Panc1 (cell line): ENCODE measurements at regions not wholly inside any gene's neighbourhood (a gene's known extent, or its start where the extent isn't known, plus 50 kb on each side); places are given as distances from the start of the nearest gene placed in this dataset.

Source experiments
- ATAC-seq: fragments of 200-7000 bp; cut with Tn5 transposase; 2 replicates; pipeline ENCODE4 v1.9.1; 2020; ENCODE audit warnings: mild to moderate bottlenecking, moderate library complexity
- BruUV-seq: library from RNA; stranded (reverse); fragments of 400-500 nt; replicated peaks from 2 replicates; lab custom pipeline; 2021; lab: Mats Ljungman, UMichigan
- CTCF ChIA-PET: fragments of 300-600 bp; sonication (Branson Sonifier 250); formaldehyde crosslinking; loops from one replicate; lab custom pipeline; 2022; ENCODE audit warnings: antibody characterized with exemption; lab: Charles Lee
- POLR2A ChIA-PET: fragments of 300-600 bp; sonication (Branson Sonifier 250); formaldehyde crosslinking; loops from one replicate; lab custom pipeline; 2022; ENCODE audit warnings: antibody characterized with exemption; lab: Charles Lee
- DNase-seq: peaks from one replicate; pipeline ENCODE4 v3.0.0-alpha.2; 2010; ENCODE audit warnings: low read depth, low spot score
- H3K27ac ChIP-seq: 2 replicates; pipeline ENCODE4 v1.5.1; 2011; ENCODE audit warnings: mild to moderate bottlenecking, low read length, inconsistent platforms
- H3K27me3 ChIP-seq: fragments of 200-500 bp; sonication (Bioruptor generic); 2 replicates; pipeline ENCODE4 v1.6.0; 2014; ENCODE audit warnings: low read length, inconsistent platforms; ENCODE audit not compliant: control insufficient read depth, insufficient read depth
- H3K36me3 ChIP-seq: fragments of 200-500 bp; sonication (Bioruptor generic); 2 replicates; pipeline ENCODE4 v1.5.1; 2014; ENCODE audit warnings: inconsistent platforms, mild to moderate bottlenecking, low read length, moderate library complexity; ENCODE audit not compliant: control insufficient read depth, insufficient read depth
- H3K4me1 ChIP-seq: 2 replicates; pipeline ENCODE4 v1.5.1; 2011; ENCODE audit warnings: inconsistent platforms, mild to moderate bottlenecking, low read length, moderate library complexity; ENCODE audit not compliant: control insufficient read depth, insufficient read depth
- H3K4me3 ChIP-seq, 2 experiments: 2 replicates each; pipeline ENCODE4 v1.5.1; 2011 to 2012; ENCODE audit warnings: low read depth in 2 of 2, low read length in 2 of 2, mild to moderate bottlenecking in 2 of 2, inconsistent platforms in 1 of 2, moderate library complexity in 1 of 2
- H3K9me3 ChIP-seq: fragments of 200-500 bp; sonication (Bioruptor generic); 2 replicates; pipeline ENCODE4 v1.5.1; 2014; ENCODE audit warnings: low read depth, mild to moderate bottlenecking, inconsistent platforms, low read length, moderate library complexity; ENCODE audit not compliant: control insufficient read depth, insufficient read depth
- POLR2AphosphoS5 ChIP-seq: IDR thresholded peaks from 2 replicates; pipeline ENCODE4 v1.6.1; 2012; ENCODE audit warnings: mild to moderate bottlenecking, low read depth, low read length, moderate library complexity
- SIN3A ChIP-seq: IDR thresholded peaks from 2 replicates; pipeline ENCODE4 v1.6.1; 2012; ENCODE audit warnings: low read depth, mild to moderate bottlenecking, low read length, moderate library complexity, borderline replicate concordance; ENCODE audit not compliant: insufficient read depth
- TCF7L2 ChIP-seq: IDR thresholded peaks from 2 replicates; pipeline ENCODE4 v1.6.1; 2011; ENCODE audit warnings: mild to moderate bottlenecking, low read depth, low read length, inconsistent platforms
- in situ Hi-C: cut with HindIII; loops from 2 replicates; pipeline ENCODE4 v1.10.0; 2016; ENCODE audit warnings: low sequenced_read_pairs, low pct_unique_long_range_greater_than_20kb
- intact Hi-C: fragments of 100-400 bp; cut with micrococcal nuclease; formaldehyde crosslinking; loops from one replicate; pipeline ENCODE4 v1.10.0; 2022; ENCODE audit not compliant: unreplicated experiment
- TF ChIP-seq, protein P1 (sequence below): fragments of 450-650 bp; IDR thresholded peaks from 2 replicates; pipeline ENCODE4 v1.5.1; 2017; ENCODE audit warnings: mild to moderate bottlenecking
- TF ChIP-seq, protein P2 (sequence below), 2 experiments: IDR thresholded peaks; 2 replicates each; pipeline ENCODE4 v1.6.1; 2011 to 2012; ENCODE audit warnings: low read depth in 2 of 2, control low read depth in 1 of 2, low read length in 1 of 2, mild to moderate bottlenecking in 1 of 2, moderate library complexity in 1 of 2; ENCODE audit not compliant: insufficient read depth in 1 of 2

DNA sequence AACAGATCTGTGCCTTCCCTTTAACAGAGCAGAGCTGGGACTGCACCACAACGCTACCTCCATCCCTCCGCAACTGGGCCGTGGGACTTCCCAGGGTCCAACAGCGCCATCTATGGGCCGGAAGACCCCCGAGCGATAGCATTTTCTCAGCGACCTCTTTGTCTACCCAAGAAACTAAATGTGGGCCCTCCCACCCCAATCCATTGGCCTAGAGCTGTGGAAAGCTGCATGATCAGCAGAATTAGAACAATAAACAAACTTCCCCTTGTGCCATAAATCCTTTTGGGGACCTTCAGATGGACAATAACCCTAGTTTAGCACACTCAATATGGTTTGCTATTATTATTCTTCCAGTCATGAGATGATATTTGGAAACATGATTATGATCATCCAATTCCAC is 74.8 kb upstream of the NTRK3 start:
- BruUV-seq, result no TSS peak
- TF ChIP-seq SIN3A (no peak), TCF7L2 (no peak)
- TF ChIP-seq, protein P1, sequence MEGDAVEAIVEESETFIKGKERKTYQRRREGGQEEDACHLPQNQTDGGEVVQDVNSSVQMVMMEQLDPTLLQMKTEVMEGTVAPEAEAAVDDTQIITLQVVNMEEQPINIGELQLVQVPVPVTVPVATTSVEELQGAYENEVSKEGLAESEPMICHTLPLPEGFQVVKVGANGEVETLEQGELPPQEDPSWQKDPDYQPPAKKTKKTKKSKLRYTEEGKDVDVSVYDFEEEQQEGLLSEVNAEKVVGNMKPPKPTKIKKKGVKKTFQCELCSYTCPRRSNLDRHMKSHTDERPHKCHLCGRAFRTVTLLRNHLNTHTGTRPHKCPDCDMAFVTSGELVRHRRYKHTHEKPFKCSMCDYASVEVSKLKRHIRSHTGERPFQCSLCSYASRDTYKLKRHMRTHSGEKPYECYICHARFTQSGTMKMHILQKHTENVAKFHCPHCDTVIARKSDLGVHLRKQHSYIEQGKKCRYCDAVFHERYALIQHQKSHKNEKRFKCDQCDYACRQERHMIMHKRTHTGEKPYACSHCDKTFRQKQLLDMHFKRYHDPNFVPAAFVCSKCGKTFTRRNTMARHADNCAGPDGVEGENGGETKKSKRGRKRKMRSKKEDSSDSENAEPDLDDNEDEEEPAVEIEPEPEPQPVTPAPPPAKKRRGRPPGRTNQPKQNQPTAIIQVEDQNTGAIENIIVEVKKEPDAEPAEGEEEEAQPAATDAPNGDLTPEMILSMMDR, result peak; percentile 88
- ATAC-seq (peak; percentile 83; the same call in 1 of the 2 replicates), DNase-seq (peak; percentile 5)
- Histone ChIP-seq H3K27me3 (peaks cover 10% of the 10 kb centered on the region), H3K4me3 (no peak overlapping the region), H3K27ac (no peak overlapping the region), H3K36me3 (no peaks in the 10 kb centered on the region), H3K4me1 (no peaks in the 10 kb centered on the region), H3K9me3 (no peaks in the 10 kb centered on the region)
- in situ Hi-C loops (no loop called here), intact Hi-C loops (loop anchor here (10.0 kb wide), 1 partner anchor 124 kb away; no protein-coding TSS in a partner anchor)
- POLR2A ChIA-PET, result no interaction called here
- CTCF ChIA-PET, result no interaction called here

DNA sequence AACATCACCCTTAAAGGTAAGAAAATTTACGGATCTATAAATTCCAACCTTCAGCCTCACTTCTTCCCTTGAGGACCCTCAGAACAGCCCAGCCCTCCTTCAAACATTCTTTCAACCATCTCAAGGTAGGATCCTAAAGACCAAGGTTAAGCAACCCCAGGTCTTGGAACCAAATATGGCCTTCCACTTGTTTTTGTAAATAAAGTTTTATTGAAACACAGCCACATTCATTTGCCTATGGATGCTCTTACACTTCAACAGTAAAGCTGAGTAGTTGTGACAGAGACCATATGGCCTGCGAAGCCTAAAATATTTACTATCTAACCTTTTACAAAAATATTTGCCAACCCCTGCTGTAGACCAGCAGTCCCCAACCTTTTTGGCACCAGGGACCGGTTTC is 70.4 kb upstream of the NTRK3 start:
- ChIA-PET POLR2A (no interaction called here), CTCF (no interaction called here)
- intact Hi-C loops, result no loop called here
- BruUV-seq, result no TSS peak
- H3K4me3 ChIP-seq, result no peak overlapping the region
- no peak for ATAC-seq
- no peak overlapping the region for H3K27ac ChIP-seq
- H3K36me3 ChIP-seq, result no peaks in the 10 kb centered on the region
- no peaks in the 10 kb centered on the region for H3K4me1 ChIP-seq
- peaks cover 9% of the 10 kb centered on the region for H3K27me3 ChIP-seq
- DNase-seq, result no peak
- TF ChIP-seq, protein P1, result no peak
- TF ChIP-seq, protein P2, sequence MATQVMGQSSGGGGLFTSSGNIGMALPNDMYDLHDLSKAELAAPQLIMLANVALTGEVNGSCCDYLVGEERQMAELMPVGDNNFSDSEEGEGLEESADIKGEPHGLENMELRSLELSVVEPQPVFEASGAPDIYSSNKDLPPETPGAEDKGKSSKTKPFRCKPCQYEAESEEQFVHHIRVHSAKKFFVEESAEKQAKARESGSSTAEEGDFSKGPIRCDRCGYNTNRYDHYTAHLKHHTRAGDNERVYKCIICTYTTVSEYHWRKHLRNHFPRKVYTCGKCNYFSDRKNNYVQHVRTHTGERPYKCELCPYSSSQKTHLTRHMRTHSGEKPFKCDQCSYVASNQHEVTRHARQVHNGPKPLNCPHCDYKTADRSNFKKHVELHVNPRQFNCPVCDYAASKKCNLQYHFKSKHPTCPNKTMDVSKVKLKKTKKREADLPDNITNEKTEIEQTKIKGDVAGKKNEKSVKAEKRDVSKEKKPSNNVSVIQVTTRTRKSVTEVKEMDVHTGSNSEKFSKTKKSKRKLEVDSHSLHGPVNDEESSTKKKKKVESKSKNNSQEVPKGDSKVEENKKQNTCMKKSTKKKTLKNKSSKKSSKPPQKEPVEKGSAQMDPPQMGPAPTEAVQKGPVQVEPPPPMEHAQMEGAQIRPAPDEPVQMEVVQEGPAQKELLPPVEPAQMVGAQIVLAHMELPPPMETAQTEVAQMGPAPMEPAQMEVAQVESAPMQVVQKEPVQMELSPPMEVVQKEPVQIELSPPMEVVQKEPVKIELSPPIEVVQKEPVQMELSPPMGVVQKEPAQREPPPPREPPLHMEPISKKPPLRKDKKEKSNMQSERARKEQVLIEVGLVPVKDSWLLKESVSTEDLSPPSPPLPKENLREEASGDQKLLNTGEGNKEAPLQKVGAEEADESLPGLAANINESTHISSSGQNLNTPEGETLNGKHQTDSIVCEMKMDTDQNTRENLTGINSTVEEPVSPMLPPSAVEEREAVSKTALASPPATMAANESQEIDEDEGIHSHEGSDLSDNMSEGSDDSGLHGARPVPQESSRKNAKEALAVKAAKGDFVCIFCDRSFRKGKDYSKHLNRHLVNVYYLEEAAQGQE (IDR thresholded peaks at IDR 0.05; ENCODE audit: insufficient read depth in 1 of 2, low read depth in 2 of 2, low read length in 1 of 2), result no peak
- no peak for TF ChIP-seq TCF7L2
- TF ChIP-seq POLR2AphosphoS5, result no peak
- no peak for TF ChIP-seq SIN3A
- H3K9me3 ChIP-seq, result no peaks in the 10 kb centered on the region
- in situ Hi-C loops, result no loop called here
